Heart left ventricle (tissue), 16 donors: ENCODE measurements at regions not wholly inside any gene's neighbourhood (a gene's known extent, or its start where the extent isn't known, plus 50 kb on each side); places are given as distances from the start of the nearest gene placed in this dataset.

Experiments
- ATAC-seq, 4 donors: fragments of 200-7000 bp; cut with Tn5 transposase; one replicate each; pipeline ENCODE4 v1.9.1; 2020 to 2022; ENCODE audit warnings: moderate library complexity in 4 of 4, mild to moderate bottlenecking in 3 of 4, moderate number of reproducible peaks in 1 of 4
- DNase-seq, 5 donors: peaks; one replicate each; pipeline ENCODE4 v3.0.0-alpha.2; 2020
- H3K27ac ChIP-seq, 12 donors: fragments of 200-600 bp; sonication (generic) in 4 of 12; one replicate each; pipeline versions ENCODE4 v1.5.0 to v1.8.0; 2016 to 2022; ENCODE audit warnings: mild to moderate bottlenecking in 2 of 12
- H3K27me3 ChIP-seq, 9 donors: fragments of 200-600 bp; sonication (generic) in 2 of 9; one replicate each; pipeline versions ENCODE4 v1.5.1 to v1.8.0; 2016 to 2022; ENCODE audit warnings: mild to moderate bottlenecking in 3 of 9
- H3K36me3 ChIP-seq, 9 donors: fragments of 200-600 bp; sonication (generic) in 2 of 9; one replicate each; pipeline versions ENCODE4 v1.5.0 to v1.8.0; 2018 to 2022; ENCODE audit warnings: mild to moderate bottlenecking in 2 of 9
- H3K4me1 ChIP-seq, 12 donors: fragments of 200-600 bp; sonication (generic) in 4 of 12; one replicate each; pipeline versions ENCODE4 v1.5.0 to v1.8.0; 2016 to 2022; ENCODE audit warnings: mild to moderate bottlenecking in 3 of 12
- H3K4me3 ChIP-seq, 12 donors: fragments of 200-600 bp; sonication (generic) in 4 of 12; one replicate each; pipeline versions ENCODE4 v1.5.0 to v1.8.0; 2017 to 2022; ENCODE audit warnings: mild to moderate bottlenecking in 9 of 12, moderate library complexity in 4 of 12
- H3K9me3 ChIP-seq, 12 donors: fragments of 200-600 bp; sonication (generic) in 4 of 12; one replicate each; pipeline versions ENCODE4 v1.5.0 to v1.8.0; 2016 to 2022; ENCODE audit warnings: mild to moderate bottlenecking in 1 of 12
- POLR2A ChIP-seq, 2 donors: fragments of 450-650 bp; IDR thresholded peaks; one replicate each; pipeline ENCODE4 v1.6.1; 2017; ENCODE audit warnings: antibody characterized with exemption in 2 of 2, mild to moderate bottlenecking in 2 of 2, moderate library complexity in 2 of 2
- WGBS, 4 donors: extraction: QIAGEN DNeasy Blood & Tissue Kit in 2 of 4; methylation state at CpG; one replicate each; pipeline versions ENCODE4 v1.1.5 to v1.1.7; 2013 to 2018; 5-methylcytosine and 5-hydroxymethylcytosine counted together
- intact Hi-C, 10 donors: fragments of 100-400 bp; cut with DNase I; formaldehyde crosslinking; loops; one replicate each; pipeline versions ENCODE4 v1.11.1 to v1.14.2; 2022
- TF ChIP-seq, protein P1 (sequence below), 12 donors: fragments of 200-600 bp; sonication (generic) in 4 of 12; IDR thresholded peaks; one replicate each; pipeline versions ENCODE4 v1.5.0 to v1.8.0; 2018 to 2022; ENCODE audit warnings: antibody characterized with exemption in 12 of 12, mild to moderate bottlenecking in 5 of 12
- donor health status: ischemic (EF 13 %, LVEDD 7.1; RV severe dilation, severe dysfunction).
- donor health status: healthy with polysubstance abuse.
- donor health status: DM: no; HTN: yes; CAD: no.
- donor health status: DM: no; HTN: no; CAD: no.
- donor health status: ischemic (EF 25% LVEDD 6.9; RV normal size, moderate dysfunction).
- donor health status: ischemic (EF 25% LVEDD 5.7; RV mildly dilated, moderate dysfunction).
- donor health status: healthy.
- donor health status: DM: yes; HTN: yes; CAD: no.
- donor health status: ischemic (EF 35%, LVEDD 5.7; RV mildly dilated, moderate dysfunction).
- donor health status: nonischemic (EF 11% LVEDD 7.7; RV severe dilation, severe dysfunction).
- donor health status: DM: yes; HTN: yes; CAD: no.
- donor health status: PGD.
- donor health status: ischemic (EF 29% LVEDD 5.4; RV normal size, mild dysfunction).
- donor health status: nonischemic (EF 23%, LVEDD 6.1; RV moderate dilation, normal function).

DNA sequence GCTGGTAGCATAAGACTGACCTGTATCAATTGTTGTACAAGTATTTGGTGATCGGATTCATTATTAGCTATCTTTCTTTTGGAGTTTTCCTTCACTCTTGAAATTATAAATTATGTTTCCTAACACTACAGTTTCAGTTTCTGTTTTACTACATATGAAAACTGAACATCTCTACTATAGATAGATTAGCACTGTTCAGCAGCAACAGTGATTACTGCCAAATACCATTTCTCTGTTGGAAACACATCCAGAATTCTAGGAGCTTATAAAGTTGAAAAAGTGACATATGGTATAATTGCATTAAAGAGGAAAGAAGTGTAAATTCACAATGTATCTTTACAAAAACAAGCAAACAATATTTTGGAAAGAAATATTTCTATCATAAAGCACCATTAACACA is 118.5 kb upstream of the GRIA4 start:
- intact Hi-C loops: no loop called here
- no peak for DNase-seq
- H3K4me1 ChIP-seq: no peaks in the 10 kb centered on the region
- H3K9me3 ChIP-seq: no peaks in the 10 kb centered on the region
- no peak for ATAC-seq
- no peaks in the 10 kb centered on the region for H3K27me3 ChIP-seq
- no peaks in the 10 kb centered on the region for H3K36me3 ChIP-seq
- no peak overlapping the region for H3K4me3 ChIP-seq
- TF ChIP-seq POLR2A (IDR thresholded peaks at IDR 0.05): no peak
- TF ChIP-seq, protein P1, sequence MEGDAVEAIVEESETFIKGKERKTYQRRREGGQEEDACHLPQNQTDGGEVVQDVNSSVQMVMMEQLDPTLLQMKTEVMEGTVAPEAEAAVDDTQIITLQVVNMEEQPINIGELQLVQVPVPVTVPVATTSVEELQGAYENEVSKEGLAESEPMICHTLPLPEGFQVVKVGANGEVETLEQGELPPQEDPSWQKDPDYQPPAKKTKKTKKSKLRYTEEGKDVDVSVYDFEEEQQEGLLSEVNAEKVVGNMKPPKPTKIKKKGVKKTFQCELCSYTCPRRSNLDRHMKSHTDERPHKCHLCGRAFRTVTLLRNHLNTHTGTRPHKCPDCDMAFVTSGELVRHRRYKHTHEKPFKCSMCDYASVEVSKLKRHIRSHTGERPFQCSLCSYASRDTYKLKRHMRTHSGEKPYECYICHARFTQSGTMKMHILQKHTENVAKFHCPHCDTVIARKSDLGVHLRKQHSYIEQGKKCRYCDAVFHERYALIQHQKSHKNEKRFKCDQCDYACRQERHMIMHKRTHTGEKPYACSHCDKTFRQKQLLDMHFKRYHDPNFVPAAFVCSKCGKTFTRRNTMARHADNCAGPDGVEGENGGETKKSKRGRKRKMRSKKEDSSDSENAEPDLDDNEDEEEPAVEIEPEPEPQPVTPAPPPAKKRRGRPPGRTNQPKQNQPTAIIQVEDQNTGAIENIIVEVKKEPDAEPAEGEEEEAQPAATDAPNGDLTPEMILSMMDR (IDR thresholded peaks at IDR 0.05): no peak
- WGBS, 4 donors: 91 to 97% (median 96%) methylated on average over 1 of the region's 1 CpG
- no peak overlapping the region for H3K27ac ChIP-seq

- intact Hi-C loops: no loop called here
- no peak overlapping the region for H3K27ac ChIP-seq
- H3K4me1 ChIP-seq: no peaks in the 10 kb centered on the region
- H3K4me3 ChIP-seq: no peak overlapping the region
- DNase-seq (no peak), ATAC-seq (no peak)
- no peaks in the 10 kb centered on the region for H3K27me3 ChIP-seq
- H3K9me3 ChIP-seq: no peaks in the 10 kb centered on the region
- TF ChIP-seq POLR2A (IDR thresholded peaks at IDR 0.05): no peak
- TF ChIP-seq, protein P1 (IDR thresholded peaks at IDR 0.05): no peak
- H3K36me3 ChIP-seq: no peaks in the 10 kb centered on the region
- 69 to 82% (median 79%) methylated on average over 1 of the region's 1 CpG for WGBS, 4 donors
Measured at GRCh38 chr11:105490333-105490732, 119.5 kb upstream of the GRIA4 start.

- Histone ChIP-seq H3K4me1 (no peaks in the 10 kb centered on the region), H3K27ac (no peak overlapping the region), H3K9me3 (no peaks in the 10 kb centered on the region), H3K4me3 (no peak overlapping the region), H3K27me3 (no peaks in the 10 kb centered on the region), H3K36me3 (no peaks in the 10 kb centered on the region)
- DNase-seq: no peak
- no peak for ATAC-seq
- TF ChIP-seq, protein P1 (IDR thresholded peaks at IDR 0.05): no peak
- no peak for TF ChIP-seq POLR2A (IDR thresholded peaks at IDR 0.05)
- intact Hi-C loops: no loop called here
- WGBS, 4 donors: 40 to 52% (median 46%) methylated on average over 4 of the region's 4 CpGs
Measured at GRCh38 chr11:105489446-105489845, 120.4 kb upstream of the GRIA4 start.

DNA sequence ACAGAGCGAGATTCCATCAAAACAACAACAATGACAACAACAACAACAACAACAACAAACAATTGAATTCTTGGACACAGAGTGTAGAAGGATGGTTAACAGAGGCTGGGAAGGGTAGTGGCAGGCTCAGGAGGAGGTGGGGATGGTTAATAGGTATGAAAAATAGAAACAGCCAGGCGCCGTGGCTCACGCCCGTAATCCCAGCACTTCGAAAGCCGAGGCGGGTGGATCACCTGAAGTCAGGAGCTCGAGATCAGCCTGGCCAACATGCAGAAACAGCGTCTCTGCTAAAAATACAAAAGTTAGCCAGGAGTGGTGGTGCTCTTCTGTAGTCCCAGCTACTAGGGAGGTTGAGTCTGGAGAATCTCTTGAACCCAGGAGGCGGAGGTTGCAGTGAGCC is 122.9 kb upstream of the GRIA4 start:
- no peak for ATAC-seq
- WGBS, 4 donors: 94 to 98% (median 97%) methylated on average over 11 of the region's 11 CpGs

More for the DNA sequence above, 122.9 kb upstream of the GRIA4 start:
- no peak for TF ChIP-seq POLR2A (IDR thresholded peaks at IDR 0.05)
- TF ChIP-seq, protein P1 (IDR thresholded peaks at IDR 0.05): no peak
- Histone ChIP-seq H3K36me3 (no peaks in the 10 kb centered on the region), H3K27me3 (no peaks in the 10 kb centered on the region), H3K4me3 (no peak overlapping the region), H3K27ac (no peak overlapping the region), H3K4me1 (no peaks in the 10 kb centered on the region), H3K9me3 (no peaks in the 10 kb centered on the region)
- no peak for DNase-seq
- intact Hi-C loops: no loop called here
